Hepatocyte (in vitro differentiated cells): ENCODE measurements at regions not wholly inside any gene's neighbourhood (a gene's known extent, or its start where the extent isn't known, plus 50 kb on each side); places are given as distances from the start of the nearest gene placed in this dataset.

Source experiments
- EZH2 ChIP-seq: fragments of 200-600 bp; sonication (generic); IDR thresholded peaks from 2 replicates; pipeline ENCODE4 v1.6.1; 2016; ENCODE audit warnings: antibody characterized with exemption, mild to moderate bottlenecking, borderline replicate concordance
- EZH2phosphoT487 ChIP-seq: fragments of 200-600 bp; sonication (generic); IDR thresholded peaks from one replicate; pipeline ENCODE4 v1.6.1; 2018; ENCODE audit warnings: antibody characterized with exemption, mild to moderate bottlenecking, low read depth, moderate library complexity; ENCODE audit not compliant: unreplicated experiment, severe bottlenecking
- TF ChIP-seq, protein P1 (sequence below): fragments of 200-600 bp; sonication (generic); IDR thresholded peaks from 2 replicates; pipeline ENCODE4 v1.5.1; 2016; ENCODE audit warnings: antibody characterized with exemption, mild to moderate bottlenecking; ENCODE audit not compliant: poor library complexity

GRCh38 chr6:154566866-154567265, 56.4 kb upstream of the CNKSR3 start:
- TF ChIP-seq, protein P1, sequence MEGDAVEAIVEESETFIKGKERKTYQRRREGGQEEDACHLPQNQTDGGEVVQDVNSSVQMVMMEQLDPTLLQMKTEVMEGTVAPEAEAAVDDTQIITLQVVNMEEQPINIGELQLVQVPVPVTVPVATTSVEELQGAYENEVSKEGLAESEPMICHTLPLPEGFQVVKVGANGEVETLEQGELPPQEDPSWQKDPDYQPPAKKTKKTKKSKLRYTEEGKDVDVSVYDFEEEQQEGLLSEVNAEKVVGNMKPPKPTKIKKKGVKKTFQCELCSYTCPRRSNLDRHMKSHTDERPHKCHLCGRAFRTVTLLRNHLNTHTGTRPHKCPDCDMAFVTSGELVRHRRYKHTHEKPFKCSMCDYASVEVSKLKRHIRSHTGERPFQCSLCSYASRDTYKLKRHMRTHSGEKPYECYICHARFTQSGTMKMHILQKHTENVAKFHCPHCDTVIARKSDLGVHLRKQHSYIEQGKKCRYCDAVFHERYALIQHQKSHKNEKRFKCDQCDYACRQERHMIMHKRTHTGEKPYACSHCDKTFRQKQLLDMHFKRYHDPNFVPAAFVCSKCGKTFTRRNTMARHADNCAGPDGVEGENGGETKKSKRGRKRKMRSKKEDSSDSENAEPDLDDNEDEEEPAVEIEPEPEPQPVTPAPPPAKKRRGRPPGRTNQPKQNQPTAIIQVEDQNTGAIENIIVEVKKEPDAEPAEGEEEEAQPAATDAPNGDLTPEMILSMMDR, result no peak
- no peak for TF ChIP-seq EZH2
- no peak for TF ChIP-seq EZH2phosphoT487
